EL (cell line): ENCODE measurements at regions not wholly inside any gene's neighbourhood (a gene's known extent, or its start where the extent isn't known, plus 50 kb on each side); places are given as distances from the start of the nearest gene placed in this dataset.

Experiments
- DNase-seq: peaks from one replicate; pipeline ENCODE4 v3.0.0-alpha.2; 2016

GRCh38 chr6:119865466-119866350 lies 516.1 kb upstream of the MAN1A1 start:
- peak; percentile 62 for DNase-seq

DNA sequence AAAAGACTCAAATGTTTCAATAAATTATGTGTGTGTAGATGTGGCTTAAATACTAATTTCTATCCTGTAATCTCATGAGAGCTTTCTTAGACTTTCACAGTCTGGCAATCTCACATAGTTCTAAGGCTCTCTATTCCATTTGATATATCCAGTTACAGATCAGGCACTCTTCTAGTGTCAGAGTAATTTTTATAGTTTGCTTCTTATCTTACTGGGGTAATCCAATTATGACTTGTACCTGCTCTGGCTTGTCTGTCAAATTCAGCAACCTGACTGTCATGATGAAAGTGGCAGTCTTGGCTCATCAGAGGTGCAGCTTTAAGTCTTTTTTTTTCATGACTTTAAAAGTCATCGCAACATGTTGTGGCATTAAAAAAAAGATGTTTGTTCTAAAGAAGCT lies 513.2 kb upstream of the MAN1A1 start:
- no peak for DNase-seq

GRCh38 chr6:119858901-119859300 lies 509.3 kb upstream of the MAN1A1 start:
- DNase-seq: peak; percentile 18

DNA sequence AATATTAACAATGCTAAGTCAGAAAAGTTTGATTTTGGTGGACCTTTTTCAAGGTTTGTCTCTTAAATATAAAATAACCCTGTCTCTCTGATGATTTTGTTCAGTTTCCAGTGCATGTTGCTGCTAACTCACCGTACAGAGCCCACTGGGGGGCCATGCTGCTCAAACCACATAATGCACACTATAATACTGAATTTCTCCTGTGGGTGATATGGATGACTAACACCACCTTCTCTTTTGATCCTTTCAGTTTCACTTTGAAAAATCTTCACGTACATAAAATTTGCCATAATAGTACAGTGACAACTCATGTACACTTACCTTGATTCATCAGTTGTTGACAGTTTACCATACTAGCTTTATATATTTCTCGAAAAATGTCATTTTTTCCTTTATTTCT lies 506.6 kb upstream of the MAN1A1 start:
- peak; percentile 4 for DNase-seq

GRCh38 chr6:119848696-119849095 lies 499.1 kb upstream of the MAN1A1 start:
- no peak for DNase-seq

- DNase-seq: no peak
Measured at GRCh38 chr6:119845161-119845560, 495.6 kb upstream of the MAN1A1 start.

GRCh38 chr6:119844387-119844786 lies 494.8 kb upstream of the MAN1A1 start:
- no peak for DNase-seq

DNA sequence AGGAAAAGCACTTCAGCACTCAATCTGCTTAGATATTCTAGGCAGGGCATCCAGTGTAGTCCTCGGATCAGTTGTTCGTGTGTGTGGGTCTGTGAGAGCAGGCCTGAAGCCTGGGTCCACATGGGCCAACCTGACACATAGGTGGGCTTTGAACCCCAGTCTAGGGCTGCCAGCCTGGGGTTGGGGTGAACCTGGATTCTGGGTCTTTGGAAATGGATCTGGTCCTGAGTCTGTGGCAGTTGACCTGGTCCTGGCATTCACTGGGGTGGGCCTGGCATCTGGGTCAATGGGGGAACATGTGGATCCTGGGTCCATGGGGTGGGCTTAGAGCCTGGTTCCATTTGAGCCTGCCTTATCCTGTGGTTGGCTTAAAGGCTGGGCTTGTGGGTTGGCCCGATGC lies 492.6 kb upstream of the MAN1A1 start:
- DNase-seq: no peak

GRCh38 chr6:119838043-119838442 lies 488.5 kb upstream of the MAN1A1 start:
- no peak for DNase-seq

- no peak for DNase-seq
Measured at GRCh38 chr6:119834418-119834817, 484.9 kb upstream of the MAN1A1 start.

DNA sequence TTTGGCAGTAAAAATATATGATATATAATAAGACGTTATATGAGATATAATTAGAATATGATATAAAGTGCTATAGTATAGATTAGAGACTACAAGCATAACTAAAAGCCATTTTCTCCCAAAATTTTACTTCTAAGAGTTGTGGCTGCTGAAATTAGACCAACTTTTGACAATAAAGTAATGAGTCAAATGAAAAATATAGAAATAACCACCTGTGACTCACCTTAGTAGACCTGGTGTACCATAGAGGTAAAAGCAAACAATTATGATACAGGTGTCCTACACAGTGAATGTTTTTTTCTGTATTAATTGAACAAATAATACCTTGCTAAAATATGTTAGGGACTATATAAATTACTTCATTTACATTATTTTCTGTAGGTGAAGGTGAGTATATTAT lies 482.9 kb upstream of the MAN1A1 start:
- no peak for DNase-seq

GRCh38 chr6:119830494-119831295 lies 481.1 kb upstream of the MAN1A1 start:
- DNase-seq: no peak

- no peak for DNase-seq
Measured at GRCh38 chr6:119830069-119830468, 480.5 kb upstream of the MAN1A1 start.

GRCh38 chr6:119829499-119829898 lies 479.9 kb upstream of the MAN1A1 start:
- peak; percentile 45 for DNase-seq

- DNase-seq: no peak
Measured at GRCh38 chr6:119829006-119829405, 479.4 kb upstream of the MAN1A1 start.

DNA sequence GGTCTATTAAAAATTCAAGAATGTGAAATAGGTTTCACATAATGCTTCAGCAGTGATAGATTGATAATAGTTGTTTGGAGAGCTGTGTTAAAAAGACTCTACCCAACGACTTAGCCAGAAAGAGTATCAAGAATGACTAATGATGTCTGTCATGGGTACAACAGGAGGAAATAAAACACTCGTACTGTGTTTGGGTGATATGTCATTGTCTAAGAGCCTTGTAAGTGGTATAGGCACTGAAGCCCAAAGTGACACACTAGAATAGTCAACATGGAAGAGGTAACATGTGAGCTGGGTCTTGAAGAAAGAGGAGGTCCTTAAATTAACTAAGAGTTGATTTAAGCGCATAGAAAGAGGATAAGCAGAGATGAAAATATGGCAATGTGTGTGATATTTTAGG lies 471.8 kb upstream of the MAN1A1 start:
- no peak for DNase-seq

DNA sequence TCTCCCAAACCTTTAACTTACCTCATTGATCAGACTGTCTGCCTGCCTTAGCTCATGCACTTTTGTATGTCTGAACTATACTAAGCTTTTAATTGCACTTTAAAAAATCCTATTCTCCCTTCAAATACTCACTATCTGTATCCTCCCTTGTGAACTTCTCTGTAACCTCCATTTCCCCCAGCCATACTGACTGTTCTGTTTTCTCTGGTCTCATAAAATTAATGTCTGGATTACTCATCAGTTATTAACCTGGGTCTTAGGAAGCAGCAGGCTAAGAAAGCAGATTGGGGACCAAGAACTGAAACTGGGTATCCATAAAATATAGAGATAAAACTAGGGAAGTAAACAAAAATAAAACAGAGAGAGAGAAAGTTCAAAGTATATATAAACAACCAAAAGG lies 469.3 kb upstream of the MAN1A1 start:
- no peak for DNase-seq

DNA sequence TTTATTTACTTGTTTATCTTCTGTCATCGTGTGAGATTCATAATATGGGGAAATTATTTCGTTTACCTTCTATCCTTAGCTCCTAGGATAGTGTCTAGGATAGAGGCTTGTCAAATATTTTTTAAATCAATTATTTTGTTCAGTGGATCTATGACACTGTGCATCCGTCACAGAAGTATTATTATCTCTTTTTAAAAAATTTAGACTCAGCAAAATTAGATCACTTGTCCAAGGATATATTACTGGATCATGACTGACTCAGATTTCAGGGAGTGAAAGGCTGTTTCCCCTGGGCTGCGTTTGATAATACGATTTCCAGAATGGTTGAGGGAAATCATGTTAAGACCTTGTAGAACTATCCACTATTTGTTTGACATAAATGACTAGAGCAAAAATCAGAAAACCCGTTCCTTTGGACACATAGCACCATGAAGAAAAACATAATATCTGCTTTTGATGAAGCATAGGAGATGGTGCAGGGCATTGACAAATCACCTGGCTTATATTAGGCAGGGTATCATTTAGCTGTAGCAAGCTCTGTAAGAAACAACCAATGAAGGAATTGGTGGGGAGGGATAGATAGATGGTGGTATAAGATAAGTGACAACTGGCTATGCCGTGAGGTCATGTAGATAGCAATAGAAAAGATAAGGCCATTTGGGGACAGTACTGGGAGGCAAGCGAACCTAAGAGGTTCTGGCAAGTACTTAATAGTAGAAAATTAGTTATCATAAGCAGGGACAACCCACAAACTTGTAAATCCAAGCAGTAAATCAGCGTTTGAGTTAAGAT lies 465.2 kb upstream of the MAN1A1 start:
- no peak for DNase-seq

DNA sequence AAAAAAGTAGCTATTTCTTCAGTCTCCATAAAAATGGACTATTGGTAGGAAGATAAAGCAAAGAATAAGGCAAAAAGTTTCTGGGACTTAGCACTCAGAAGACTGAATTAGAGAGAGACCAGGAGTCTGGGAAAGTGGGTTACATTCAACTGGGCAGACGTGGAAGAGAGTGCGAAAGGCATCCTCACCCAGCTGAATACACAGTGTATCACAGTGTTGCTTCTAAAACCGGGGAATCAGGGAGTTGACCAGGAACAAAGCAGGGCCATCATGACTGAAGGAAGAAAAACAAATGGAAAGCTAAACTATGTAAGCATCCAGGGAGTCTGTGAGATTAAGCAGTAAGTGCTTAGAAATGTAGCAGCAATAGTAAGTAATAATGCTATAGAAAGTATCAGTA lies 452.9 kb upstream of the MAN1A1 start:
- DNase-seq: no peak

- DNase-seq: no peak
Measured at GRCh38 chr6:119801056-119801455, 451.5 kb upstream of the MAN1A1 start.

DNA sequence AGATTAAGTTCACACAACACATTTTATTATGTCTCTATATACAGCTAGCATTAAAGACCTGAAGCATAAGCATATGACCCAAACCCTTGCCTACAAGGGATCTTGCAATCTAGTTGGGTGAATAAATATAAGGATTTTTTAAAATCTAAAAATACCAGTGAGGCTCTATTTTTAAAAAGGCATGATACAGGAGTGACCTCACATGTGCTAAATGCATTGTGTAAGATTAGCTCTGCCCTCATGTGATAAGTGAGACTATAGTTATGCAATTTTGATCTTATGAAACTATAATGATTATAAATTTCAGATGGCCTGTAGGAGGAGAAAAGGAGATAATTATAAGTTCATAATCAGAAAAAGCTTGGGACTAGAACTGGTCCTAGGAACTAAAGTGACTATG lies 451.0 kb upstream of the MAN1A1 start:
- DNase-seq: no peak

DNA sequence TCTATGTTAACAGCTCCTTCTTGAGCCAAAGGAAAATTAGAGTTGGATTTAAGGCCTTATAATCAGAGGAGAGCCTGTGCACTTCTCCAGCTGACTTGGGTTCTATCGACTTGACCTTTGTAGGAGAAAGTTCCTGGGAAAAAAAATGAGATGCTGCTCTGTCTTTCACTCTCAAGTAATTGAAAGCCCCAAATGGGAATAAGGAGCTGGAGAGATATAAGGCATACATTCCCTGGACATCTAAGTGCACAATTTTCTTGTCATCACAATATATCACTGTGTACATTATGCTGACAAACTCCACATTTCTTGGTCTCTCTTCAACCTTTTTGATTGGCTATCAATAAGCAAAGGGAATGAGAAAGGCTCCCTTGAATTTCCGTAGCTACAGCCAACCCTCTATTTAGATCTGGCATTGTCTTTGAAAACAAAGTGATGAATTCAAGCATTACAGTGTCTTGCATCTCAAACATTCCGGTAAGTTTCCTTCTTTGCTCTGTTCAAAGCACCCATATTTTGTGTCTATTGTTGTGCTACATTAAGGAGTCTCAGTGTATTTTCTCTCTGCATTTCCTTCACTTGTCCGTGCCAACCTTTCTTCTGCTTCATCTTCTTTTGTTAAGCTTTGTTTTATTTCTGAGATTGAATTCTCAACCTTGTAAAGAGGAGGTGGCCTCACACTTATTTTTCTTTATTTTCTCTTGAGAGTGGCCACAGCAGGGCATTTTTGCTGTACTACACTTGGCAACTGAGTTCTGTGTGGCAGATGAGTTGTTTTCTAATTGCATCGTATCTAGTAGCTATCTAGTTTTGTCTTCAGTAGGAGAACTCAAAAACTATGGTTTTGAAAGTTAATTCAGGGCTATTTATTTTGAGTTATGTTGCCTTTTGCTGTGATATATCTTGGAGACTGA lies 450.3 kb upstream of the MAN1A1 start:
- no peak for DNase-seq
